NCI-H2029 (cell line): ENCODE measurements at regions not wholly inside any gene's neighbourhood (a gene's known extent, or its start where the extent isn't known, plus 50 kb on each side); places are given as distances from the start of the nearest gene placed in this dataset.
"Not testable (repeated sequence)": the region's sequence is repeated elsewhere in the genome, so short reads cannot be mapped to it uniquely, and the experiment has no call there.

Experiments used
- DNase-seq: peaks from one replicate; lab custom pipeline; 2025; lab: John Stamatoyannopoulos, UW

GRCh38 chr5:158514986-158515359 is 584.7 kb downstream of the EBF1 start:
- DNase-seq = no peak

- DNase-seq = no peak
Measured at GRCh38 chr5:158514319-158514985, 585.3 kb downstream of the EBF1 start.

- DNase-seq = no peak
Measured at GRCh38 chr5:158513490-158514318, 586.0 kb downstream of the EBF1 start.

GRCh38 chr5:158511454-158511853 is 588.3 kb downstream of the EBF1 start:
- no peak for DNase-seq

GRCh38 chr5:158510479-158510878 is 589.2 kb downstream of the EBF1 start:
- DNase-seq = no peak

- no peak for DNase-seq
Measured at GRCh38 chr5:158506648-158507047, 593.1 kb downstream of the EBF1 start.

- DNase-seq = no peak
Measured at GRCh38 chr5:158502686-158503085, 597.0 kb downstream of the EBF1 start.

- no peak for DNase-seq
Measured at GRCh38 chr5:158499892-158500418, 599.8 kb downstream of the EBF1 start.

GRCh38 chr5:158499075-158499891 is 600.4 kb downstream of the EBF1 start:
- DNase-seq = no peak

- no peak for DNase-seq
Measured at GRCh38 chr5:158496624-158497023, 603.1 kb downstream of the EBF1 start.

- DNase-seq = no peak
Measured at GRCh38 chr5:158494541-158494940, 605.2 kb downstream of the EBF1 start.

- DNase-seq = not testable (repeated sequence)
Measured at GRCh38 chr5:158494044-158494443, 605.7 kb downstream of the EBF1 start.

GRCh38 chr5:158492841-158493242 is 606.9 kb downstream of the EBF1 start:
- no peak for DNase-seq

- no peak for DNase-seq
Measured at GRCh38 chr5:158492136-158492535, 607.6 kb downstream of the EBF1 start.

- no peak for DNase-seq
Measured at GRCh38 chr5:158487664-158488063, 612.1 kb downstream of the EBF1 start.

GRCh38 chr5:158487156-158487555 is 612.6 kb downstream of the EBF1 start:
- no peak for DNase-seq

GRCh38 chr5:158486566-158486965 is 613.1 kb downstream of the EBF1 start:
- no peak for DNase-seq

- DNase-seq = no peak
Measured at GRCh38 chr5:158485604-158486081, 614.1 kb downstream of the EBF1 start.

GRCh38 chr5:158485047-158485446 is 614.7 kb downstream of the EBF1 start:
- no peak for DNase-seq

GRCh38 chr5:158484150-158484549 is 615.6 kb downstream of the EBF1 start:
- no peak for DNase-seq

GRCh38 chr5:158483281-158483860 is 616.3 kb downstream of the EBF1 start:
- DNase-seq = no peak

GRCh38 chr5:158482125-158482524 is 617.6 kb downstream of the EBF1 start:
- no peak for DNase-seq
